HG02840 (cell line): ENCODE measurements at regions not wholly inside any gene's neighbourhood (a gene's known extent, or its start where the extent isn't known, plus 50 kb on each side); places are given as distances from the start of the nearest gene placed in this dataset.
"Not testable (repeated sequence)": the region's sequence is repeated elsewhere in the genome, so short reads cannot be mapped to it uniquely, and the experiment has no call there.

Source experiments
- ATAC-seq: cut with Tn5 transposase; IDR thresholded peaks from one replicate; pipeline ENCODE4 v1.9.1; 2021; ENCODE audit warnings: mild to moderate bottlenecking, moderate library complexity, moderate number of reproducible peaks; ENCODE audit not compliant: unreplicated experiment, low FRiP score

DNA sequence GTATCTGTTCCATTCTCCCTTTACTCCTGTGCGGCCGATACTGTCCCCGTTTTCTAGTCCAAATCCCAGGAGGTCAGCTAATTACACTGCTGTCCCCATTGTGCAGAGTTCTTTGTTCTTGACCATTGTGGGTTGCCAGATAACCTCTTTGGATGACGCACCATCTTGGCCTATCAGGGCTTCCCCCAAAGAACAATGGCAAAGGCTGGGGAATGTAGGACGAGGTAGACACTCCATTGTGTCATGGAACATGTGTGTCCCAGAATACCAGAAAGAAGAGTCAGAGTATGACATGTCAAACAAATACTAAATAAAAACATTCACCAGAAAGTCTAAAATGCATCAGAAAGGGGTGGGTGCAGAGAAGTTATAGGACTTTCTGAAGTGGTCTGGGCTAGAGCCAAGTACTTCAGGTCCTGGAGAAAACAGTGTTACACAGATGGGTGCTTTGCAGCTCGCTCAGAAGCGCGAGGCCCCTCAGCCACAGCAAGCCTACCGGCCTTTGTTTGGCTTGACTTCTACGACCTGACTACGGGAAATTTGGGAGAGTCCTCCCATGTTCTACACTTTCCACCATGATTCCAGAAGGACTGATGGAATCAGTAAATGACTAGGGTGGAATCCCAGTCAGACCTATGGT lies 83.2 kb upstream of the SSBP2 start:
- ATAC-seq, result no peak

DNA sequence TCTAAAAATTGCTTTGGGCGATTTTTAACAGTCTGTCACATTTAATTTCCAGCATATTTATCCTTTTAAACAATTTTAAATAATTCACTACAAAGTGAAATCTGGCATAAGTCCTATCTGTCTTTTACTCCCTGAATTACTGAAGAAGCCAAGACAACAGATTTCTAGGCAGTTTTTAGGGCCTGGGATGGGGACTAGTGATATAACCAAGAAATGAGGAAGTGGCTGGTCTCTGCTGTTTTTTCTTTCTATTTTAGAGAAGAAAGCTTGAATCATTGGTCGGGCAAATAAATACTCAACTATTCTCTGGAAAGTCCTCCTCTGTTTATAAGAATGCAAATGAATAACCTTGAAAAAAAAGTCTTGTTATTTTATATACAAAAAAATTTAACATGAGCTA lies 79.7 kb upstream of the SSBP2 start:
- ATAC-seq, result no peak

DNA sequence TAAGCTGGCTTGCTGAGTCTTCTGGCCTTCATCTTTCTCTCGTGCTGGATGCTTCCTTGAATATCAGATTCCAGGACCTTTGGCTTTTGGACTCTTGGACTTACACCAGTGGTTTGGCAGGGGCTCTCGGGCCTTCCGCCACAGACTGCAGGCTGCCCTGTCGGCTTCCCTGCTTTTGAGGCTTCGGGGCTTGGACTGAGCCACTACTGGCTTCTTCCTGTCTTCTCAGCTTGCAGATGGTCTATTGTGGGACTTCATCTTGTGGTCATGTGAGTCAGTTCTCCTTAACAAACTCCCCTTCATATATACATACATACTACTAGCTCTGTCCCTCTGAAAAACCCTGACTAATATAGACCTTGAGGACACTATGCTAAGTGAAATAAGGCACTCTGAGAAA lies 78.3 kb upstream of the SSBP2 start:
- ATAC-seq, result no peak

DNA sequence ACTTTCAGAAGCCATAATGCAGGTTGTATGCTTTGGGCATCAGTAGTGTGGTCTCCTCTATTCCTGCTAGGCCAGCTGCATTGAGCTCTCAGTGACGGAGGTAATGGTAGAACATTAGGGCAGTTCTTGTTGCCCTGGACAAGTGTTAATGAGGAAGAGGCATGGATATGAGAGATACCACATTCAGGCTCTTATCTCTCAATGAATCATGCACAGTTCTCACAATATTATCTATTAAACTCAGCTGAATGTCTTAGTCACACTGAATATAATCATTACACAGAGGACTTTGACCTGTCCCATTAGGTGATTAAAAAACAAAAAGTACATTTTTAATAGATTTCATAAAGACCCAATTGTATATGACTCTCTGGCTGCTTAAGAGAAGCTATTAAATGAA lies 76.6 kb upstream of the SSBP2 start:
- no peak for ATAC-seq

DNA sequence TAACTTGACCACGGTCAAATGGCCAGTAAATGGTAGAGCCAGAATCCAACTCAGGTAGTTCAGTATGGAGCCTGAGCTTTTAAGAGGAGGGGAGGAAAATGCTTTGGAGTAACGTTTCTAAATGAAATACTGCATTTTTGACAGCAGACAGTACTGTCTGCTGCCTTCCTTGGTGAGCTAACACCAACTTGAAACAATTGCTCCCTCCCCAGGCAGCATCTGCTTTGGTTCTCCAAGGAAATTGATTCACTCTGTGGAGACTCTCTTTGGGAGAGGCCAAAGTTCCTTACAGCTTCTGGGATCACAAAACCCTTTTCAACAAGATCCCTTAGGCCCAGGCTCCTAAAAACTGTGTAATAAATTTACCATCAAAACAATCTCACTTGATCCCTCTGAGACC lies 75.2 kb upstream of the SSBP2 start:
- no peak for ATAC-seq

DNA sequence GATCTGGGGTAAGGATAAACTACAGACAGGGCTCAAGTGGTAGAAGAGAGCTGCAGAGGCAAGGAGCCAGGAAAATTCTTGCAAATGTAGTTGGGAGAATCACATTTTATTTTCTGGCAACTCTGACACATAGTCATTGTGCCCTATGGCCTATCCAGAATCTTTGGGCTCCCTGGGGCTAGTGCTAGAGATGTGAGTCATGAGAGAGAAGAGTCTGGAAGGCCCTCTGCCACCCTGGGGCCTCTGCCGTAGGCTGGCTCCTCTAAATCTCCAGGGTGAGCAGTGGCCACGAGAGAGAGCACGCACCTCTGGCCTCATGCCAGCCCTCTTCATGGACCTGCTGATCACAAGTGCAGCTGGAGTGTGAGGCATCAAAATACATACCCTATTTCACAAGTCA lies 74.3 kb upstream of the SSBP2 start:
- ATAC-seq, result no peak

DNA sequence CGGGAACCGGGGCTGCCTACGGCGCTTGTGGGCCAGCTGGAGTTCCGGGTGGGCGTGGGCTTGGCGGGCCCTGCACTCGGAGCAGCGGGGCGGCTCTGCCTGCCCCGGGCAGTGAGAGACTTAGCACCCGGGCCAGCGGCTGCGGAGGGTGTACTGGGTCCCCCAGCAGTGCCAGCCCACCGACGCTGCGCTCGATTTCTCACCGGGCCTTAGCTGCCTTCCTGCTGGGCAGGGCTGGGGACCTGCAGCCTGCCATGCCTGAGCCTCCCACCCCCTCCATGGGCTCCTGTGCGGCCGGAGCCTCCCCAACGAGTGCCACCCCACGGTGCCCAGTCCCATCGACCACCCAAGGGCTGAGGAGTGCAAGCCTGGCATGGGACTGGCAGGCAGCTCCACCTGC lies 72.8 kb upstream of the SSBP2 start:
- ATAC-seq, result not testable (repeated sequence)

DNA sequence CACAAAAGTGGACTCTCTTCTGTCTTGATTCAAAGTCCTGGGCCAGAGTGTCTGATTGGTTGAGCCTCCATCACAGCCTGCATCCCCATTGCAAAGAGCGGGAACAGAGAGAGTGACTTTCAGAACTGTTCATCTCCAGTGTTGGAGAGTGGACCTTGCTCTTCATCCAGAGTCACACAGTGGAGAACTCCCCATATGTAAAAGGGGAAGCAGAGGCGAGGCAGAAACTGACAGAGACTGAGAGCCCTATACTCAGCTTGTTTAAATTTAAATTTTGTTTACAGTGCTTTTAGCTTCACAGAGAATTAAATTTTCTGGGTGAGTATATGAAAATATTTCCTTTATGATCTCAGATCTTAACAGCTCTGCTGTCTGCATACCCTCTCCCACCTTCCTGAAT lies 70.0 kb upstream of the SSBP2 start:
- ATAC-seq, result no peak

DNA sequence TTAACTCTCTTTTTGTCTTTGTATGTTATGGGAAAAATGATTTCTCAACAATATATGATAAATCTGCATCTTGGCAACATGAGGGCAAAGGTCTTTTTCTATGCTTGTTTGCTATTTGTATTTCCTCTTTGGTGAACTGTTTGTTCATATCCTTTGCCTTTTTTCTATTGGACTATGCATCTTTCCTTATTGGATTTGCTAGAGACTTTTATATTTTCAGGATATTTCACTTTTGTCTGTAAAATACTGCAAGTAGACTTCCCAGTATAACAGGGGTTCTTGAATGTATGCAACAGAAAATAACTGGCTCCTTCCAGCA lies 69.4 kb upstream of the SSBP2 start:
- ATAC-seq, result no peak

DNA sequence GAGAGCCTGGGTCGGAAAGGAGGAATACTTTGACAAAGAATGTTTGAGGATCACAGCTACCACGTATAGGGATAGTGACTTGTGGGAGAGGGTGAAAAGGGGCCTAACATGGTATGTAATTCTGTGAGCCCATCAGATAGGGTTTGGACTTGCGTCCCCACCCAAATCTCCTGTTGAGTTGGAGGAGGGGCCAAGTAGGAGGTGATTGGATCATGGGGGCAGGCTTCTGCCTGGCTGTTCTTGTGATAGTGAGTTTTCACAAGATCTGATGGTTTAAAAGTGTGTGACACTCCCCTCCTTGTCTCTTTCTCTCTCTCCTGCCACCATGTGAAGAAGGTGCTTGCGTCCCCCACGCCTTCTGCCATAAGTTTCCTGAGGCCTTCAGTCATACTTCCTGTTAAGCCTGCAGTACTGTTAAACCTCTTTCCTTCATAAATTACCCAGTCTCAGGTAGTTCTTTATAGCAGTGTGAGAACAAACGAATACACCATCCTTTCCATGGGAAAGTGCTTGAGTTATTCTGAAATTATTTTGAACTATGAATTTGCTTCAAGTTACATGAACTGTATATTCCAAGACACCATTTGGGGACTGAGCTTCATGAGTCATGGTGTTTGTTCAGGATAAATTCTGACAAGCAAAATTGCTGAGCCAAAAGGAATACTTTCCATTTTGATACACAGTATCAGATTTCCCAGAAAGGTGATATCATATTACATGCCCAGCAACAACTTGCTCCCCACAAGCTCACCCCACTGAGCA lies 68.8 kb upstream of the SSBP2 start:
- ATAC-seq, result no peak

DNA sequence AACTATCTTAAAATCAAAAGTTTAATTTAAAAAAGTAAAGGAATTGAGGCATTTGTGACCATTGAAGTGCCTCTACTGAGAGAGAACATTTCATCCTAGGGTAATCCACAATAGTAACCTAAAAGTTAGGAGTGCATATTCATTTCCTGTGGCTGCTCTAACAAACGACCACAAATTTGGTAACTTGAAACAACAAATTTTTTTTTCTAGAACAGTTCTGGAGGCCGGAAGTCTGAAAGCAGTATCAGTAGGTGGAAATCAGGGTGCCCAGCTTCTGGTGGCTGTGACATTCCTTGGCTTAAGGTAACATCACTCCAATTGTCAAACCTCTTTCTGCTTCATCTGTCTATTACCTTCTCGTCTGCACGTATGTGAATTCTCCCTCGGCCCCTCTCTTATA lies 67.1 kb upstream of the SSBP2 start:
- ATAC-seq, result no peak

DNA sequence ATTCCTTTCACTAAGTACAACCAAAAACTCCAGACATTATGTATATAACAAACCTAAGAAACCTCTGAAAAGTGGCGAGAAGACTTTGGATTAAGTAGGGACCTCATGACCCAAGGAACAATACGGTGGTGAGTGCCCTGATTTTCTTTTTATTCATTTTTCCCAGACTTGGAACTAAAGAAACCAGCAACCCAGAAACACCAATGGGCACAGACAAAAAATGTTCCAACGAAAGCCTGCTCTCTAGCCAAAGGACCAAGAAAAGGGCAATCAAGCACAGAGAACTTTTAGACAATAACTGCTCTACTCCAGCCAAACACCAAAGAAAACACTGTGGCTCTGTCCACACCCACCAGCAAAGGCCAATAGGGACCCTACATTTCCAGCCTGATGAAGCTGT lies 66.2 kb upstream of the SSBP2 start:
- ATAC-seq, result no peak

DNA sequence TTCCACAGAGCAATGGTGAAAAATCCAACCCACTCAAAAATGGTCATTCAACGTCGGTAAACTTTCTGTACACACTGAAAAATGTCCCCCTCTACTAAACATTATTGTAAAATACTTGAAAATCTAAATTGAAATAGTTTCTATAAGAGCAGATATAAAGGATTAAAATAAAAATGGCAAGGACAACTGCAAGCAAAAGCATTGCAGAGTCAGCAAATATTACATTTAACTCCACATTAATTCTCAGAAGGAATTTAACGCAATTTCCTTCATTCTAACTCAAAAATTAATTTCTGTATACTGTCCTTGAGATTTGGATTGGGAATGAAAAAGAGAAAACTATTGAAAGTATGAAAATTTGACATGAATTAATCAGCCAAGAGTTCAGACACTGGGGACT lies 64.4 kb upstream of the SSBP2 start:
- ATAC-seq, result no peak

DNA sequence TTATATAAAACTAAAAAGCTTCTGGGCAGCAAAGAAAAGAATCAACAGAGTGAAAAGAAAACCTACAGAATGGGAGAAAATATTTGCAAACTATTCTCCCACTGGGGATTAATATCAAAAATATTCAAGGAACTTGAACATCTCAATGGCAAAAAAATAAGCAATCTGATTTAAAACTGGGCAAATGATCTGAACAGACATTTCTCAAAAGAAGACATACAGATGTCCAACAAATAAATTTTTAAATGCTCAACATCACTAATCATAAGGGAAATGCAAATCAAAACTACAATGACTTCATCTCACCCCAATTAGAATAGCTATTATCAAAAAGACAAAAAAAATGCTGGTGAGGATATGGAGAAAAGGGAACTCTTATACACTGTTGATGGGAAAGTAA lies 57.2 kb upstream of the SSBP2 start:
- no peak for ATAC-seq

DNA sequence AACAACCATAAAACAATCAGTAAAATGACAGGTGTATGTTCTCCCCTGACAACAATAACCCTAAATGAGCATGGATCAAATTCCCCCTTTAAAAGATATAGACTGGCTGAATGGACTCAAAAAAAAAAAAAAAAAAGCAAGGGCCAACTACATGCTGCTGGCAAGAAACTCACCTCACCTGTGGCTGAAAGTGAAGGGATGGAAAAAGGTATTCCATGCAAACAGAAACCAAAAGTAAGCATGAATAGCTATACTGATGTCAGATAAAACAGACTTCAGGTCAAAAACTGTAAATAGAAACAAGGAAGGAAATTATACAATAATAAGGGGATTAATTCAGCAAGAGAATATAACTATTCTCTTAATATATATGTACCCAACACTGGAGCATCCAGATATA lies 54.2 kb upstream of the SSBP2 start:
- no peak for ATAC-seq

DNA sequence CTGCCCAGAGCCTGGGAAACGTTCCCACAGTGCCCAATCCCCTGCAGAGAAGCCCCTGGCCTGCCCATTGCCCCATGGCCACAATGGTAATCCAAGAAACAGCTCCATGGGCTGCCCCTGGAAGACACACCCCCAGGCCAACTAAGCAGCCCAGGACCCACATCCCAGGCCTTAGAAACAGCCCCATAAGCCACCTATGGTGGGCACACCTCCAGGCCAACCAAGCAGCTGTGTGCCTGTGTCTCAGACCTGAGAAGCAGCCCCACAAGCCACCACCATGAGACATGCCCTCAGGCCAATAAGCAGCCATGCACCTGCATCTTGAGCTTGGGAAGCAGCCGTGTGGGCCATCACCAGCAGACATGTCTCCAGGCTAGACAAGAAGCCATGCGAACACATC lies 52.9 kb upstream of the SSBP2 start:
- ATAC-seq, result no peak

DNA sequence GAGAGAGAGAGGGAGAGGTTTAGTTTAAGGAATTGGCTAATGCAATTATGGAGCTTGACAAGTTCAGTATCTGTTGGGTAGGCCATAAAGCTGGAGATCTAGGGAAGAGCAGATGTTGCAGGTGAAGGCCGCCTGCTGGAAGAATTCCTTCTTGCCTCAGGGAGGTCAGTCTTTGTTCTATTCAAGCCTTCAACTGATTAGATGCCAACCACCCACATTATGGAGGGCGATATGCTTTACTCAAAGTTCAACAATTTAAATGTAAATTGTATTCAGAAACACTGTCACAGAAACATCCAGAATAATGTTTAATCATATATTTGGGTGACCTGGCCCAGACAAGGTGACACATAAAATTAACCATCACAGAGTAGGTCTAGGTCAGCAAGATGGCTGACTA lies 51.7 kb upstream of the SSBP2 start:
- no peak for ATAC-seq

DNA sequence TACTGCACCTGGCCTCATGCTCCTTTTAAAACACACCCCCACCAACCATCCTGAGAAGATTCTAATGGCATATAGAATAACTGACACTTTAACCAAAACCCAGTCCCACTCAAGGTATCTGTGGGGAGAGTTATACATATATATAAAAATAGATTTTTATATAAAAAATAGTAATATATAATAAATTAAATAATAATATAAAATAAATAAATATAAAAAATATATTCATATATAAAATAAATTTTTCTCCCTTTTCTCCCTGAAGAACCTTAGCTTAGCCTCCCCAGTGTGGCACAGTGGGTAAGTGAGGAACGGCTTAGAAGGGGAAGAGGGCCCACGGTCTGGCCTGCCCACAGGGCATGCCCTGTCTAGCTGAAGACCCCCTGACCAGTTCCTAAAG lies 51.1 kb upstream of the SSBP2 start:
- ATAC-seq, result no peak

DNA sequence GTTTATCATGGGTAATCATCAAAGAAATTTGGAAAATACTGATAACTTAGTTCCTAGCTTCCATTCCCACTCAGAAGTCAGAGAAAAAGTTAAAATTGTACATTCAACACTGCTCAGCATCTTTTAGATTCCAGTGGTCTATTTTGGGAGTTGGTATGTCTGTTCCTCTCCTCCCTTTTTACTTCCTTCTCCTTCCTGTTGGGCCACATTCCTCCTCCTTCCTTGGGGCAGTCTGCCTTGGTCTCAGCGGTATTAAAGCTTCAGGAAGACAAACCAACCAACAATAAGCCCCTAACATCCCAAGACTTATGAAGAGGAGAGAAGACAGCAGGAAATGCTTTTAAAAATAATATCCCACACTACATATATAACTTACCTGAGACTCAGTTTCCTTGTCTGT lies 49.9 kb upstream of the SSBP2 start:
- no peak for ATAC-seq
